Omental fat pad (tissue), 3 donors: ENCODE measurements at regions not wholly inside any gene's neighbourhood (a gene's known extent, or its start where the extent isn't known, plus 50 kb on each side); places are given as distances from the start of the nearest gene placed in this dataset.

Experiments
- ATAC-seq: fragments of 150-250 bp; one replicate; pipeline ENCODE4 v1.9.1; 2016; ENCODE audit warnings: mild to moderate bottlenecking, moderate library complexity; ENCODE audit not compliant: low FRiP score
- DNase-seq: peaks from one replicate; pipeline ENCODE4 v3.0.0-alpha.2; 2019; ENCODE audit warnings: low spot score
- CTCF ChIP-seq, 3 donors: fragments of 450-650 bp; IDR thresholded peaks; one replicate each; pipeline ENCODE4 v1.5.1; 2016 to 2017; ENCODE audit warnings: antibody characterized with exemption in 3 of 3, mild to moderate bottlenecking in 3 of 3, moderate library complexity in 2 of 3

GRCh38 chr10:125333209-125333591 lies 172.8 kb upstream of the CTBP2 start:
- DNase-seq (no peak), ATAC-seq (no peak)
- no peak for TF ChIP-seq CTCF (IDR thresholded peaks at IDR 0.05)

- ATAC-seq (no peak), DNase-seq (no peak)
- no peak for TF ChIP-seq CTCF (IDR thresholded peaks at IDR 0.05)
Observed at GRCh38 chr10:125332548-125333208, 172.3 kb upstream of the CTBP2 start.

- ATAC-seq (no peak), DNase-seq (no peak)
- TF ChIP-seq CTCF (IDR thresholded peaks at IDR 0.05): no peak
Observed at GRCh38 chr10:125331056-125331455, 170.7 kb upstream of the CTBP2 start.

GRCh38 chr10:125329056-125329455 lies 168.7 kb upstream of the CTBP2 start:
- TF ChIP-seq CTCF (IDR thresholded peaks at IDR 0.05): no peak
- DNase-seq: no peak

GRCh38 chr10:125325326-125325725 lies 165.0 kb upstream of the CTBP2 start:
- no peak for TF ChIP-seq CTCF (IDR thresholded peaks at IDR 0.05)
- ATAC-seq (no peak), DNase-seq (no peak)

More at GRCh38 chr10:125329056-125329455, 168.7 kb upstream of the CTBP2 start:
- no peak for ATAC-seq

- TF ChIP-seq CTCF (IDR thresholded peaks at IDR 0.05): no peak
- no peak for DNase-seq
- no peak for ATAC-seq
Observed at GRCh38 chr10:125316436-125316835, 156.1 kb upstream of the CTBP2 start.

GRCh38 chr10:125300937-125301336 lies 140.6 kb upstream of the CTBP2 start:
- TF ChIP-seq CTCF (IDR thresholded peaks at IDR 0.05): no peak
- ATAC-seq: no peak
- no peak for DNase-seq
